HCT116 (cell line): ENCODE measurements at regions not wholly inside any gene's neighbourhood (a gene's known extent, or its start where the extent isn't known, plus 50 kb on each side); places are given as distances from the start of the nearest gene placed in this dataset.

Experiments used
- EGR1 ChIP-seq: IDR thresholded peaks from 2 replicates; pipeline ENCODE4 v1.6.1; 2012; ENCODE audit warnings: low read depth
- POLR2AphosphoS5 ChIP-seq: IDR thresholded peaks from 2 replicates; pipeline ENCODE4 v1.6.1; 2011; ENCODE audit warnings: mild to moderate bottlenecking, low read depth, low read length, moderate library complexity
- SP1 ChIP-seq: IDR thresholded peaks from 2 replicates; pipeline ENCODE4 v1.6.1; 2012; ENCODE audit warnings: low read depth
- SRF ChIP-seq: IDR thresholded peaks from 2 replicates; pipeline ENCODE4 v1.6.1; 2012; ENCODE audit warnings: low read depth
- ZBTB33 ChIP-seq: IDR thresholded peaks from 2 replicates; pipeline ENCODE4 v1.6.1; 2011; ENCODE audit warnings: mild to moderate bottlenecking, low read length, moderate library complexity; ENCODE audit not compliant: insufficient replicate concordance; ENCODE audit errors: extremely low read depth
- ZFX ChIP-seq: fragments of 450-650 bp; IDR thresholded peaks from 2 replicates; pipeline ENCODE4 v1.6.1; 2017
- ZNF274 ChIP-seq: fragments of 200-500 bp; sonication (Bioruptor generic); IDR thresholded peaks from 2 replicates; pipeline ENCODE4 v1.6.1; 2014; ENCODE audit warnings: mild to moderate bottlenecking, low read depth, low read length, inconsistent platforms
- TF ChIP-seq, protein P1 (sequence below), 3 experiments: fragments of 200-600 bp in 1 of 3; sonication (generic) in 1 of 3; IDR thresholded peaks in 2 of 3; conservative IDR thresholded peaks in 1 of 3; 2 replicates each; pipeline ENCODE4 v1.5.1; 2012 to 2017; ENCODE audit warnings: low read depth in 2 of 3, low read length in 2 of 3, antibody characterized with exemption in 1 of 3, borderline replicate concordance in 1 of 3, control low read depth in 1 of 3, mild to moderate bottlenecking in 1 of 3, mixed read lengths in 1 of 3, mixed run types in 1 of 3, moderate library complexity in 1 of 3; ENCODE audit not compliant: insufficient read depth in 1 of 3
- TF ChIP-seq, protein P2 (sequence below): IDR thresholded peaks from 2 replicates; pipeline ENCODE4 v1.6.1; 2012

GRCh38 chr13:111042661-111043226 is 72.4 kb upstream of the ARHGEF7 start:
- no peak for TF ChIP-seq ZNF274
- TF ChIP-seq ZBTB33 = no peak
- TF ChIP-seq, protein P1, sequence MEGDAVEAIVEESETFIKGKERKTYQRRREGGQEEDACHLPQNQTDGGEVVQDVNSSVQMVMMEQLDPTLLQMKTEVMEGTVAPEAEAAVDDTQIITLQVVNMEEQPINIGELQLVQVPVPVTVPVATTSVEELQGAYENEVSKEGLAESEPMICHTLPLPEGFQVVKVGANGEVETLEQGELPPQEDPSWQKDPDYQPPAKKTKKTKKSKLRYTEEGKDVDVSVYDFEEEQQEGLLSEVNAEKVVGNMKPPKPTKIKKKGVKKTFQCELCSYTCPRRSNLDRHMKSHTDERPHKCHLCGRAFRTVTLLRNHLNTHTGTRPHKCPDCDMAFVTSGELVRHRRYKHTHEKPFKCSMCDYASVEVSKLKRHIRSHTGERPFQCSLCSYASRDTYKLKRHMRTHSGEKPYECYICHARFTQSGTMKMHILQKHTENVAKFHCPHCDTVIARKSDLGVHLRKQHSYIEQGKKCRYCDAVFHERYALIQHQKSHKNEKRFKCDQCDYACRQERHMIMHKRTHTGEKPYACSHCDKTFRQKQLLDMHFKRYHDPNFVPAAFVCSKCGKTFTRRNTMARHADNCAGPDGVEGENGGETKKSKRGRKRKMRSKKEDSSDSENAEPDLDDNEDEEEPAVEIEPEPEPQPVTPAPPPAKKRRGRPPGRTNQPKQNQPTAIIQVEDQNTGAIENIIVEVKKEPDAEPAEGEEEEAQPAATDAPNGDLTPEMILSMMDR (IDR thresholded peaks at IDR 0.05 in 2 of 3, conservative IDR thresholded peaks at IDR 0.05 in 1 of 3; ENCODE audit: borderline replicate concordance in 1 of 3, insufficient read depth in 1 of 3, low read depth in 2 of 3, low read length in 2 of 3) = no peak
- TF ChIP-seq POLR2AphosphoS5 = no peak
- no peak for TF ChIP-seq SP1
- no peak for TF ChIP-seq EGR1
- TF ChIP-seq ZFX = no peak
- TF ChIP-seq, protein P2, sequence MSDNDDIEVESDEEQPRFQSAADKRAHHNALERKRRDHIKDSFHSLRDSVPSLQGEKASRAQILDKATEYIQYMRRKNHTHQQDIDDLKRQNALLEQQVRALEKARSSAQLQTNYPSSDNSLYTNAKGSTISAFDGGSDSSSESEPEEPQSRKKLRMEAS = no peak
- no peak for TF ChIP-seq SRF
